Omental fat pad (tissue), 3 donors: ENCODE measurements at regions not wholly inside any gene's neighbourhood (a gene's known extent, or its start where the extent isn't known, plus 50 kb on each side); places are given as distances from the start of the nearest gene placed in this dataset.

Experiments
- ATAC-seq: fragments of 150-250 bp; one replicate; pipeline ENCODE4 v1.9.1; 2016; ENCODE audit warnings: mild to moderate bottlenecking, moderate library complexity; ENCODE audit not compliant: low FRiP score
- DNase-seq: peaks from one replicate; pipeline ENCODE4 v3.0.0-alpha.2; 2019; ENCODE audit warnings: low spot score
- CTCF ChIP-seq, 3 donors: fragments of 450-650 bp; IDR thresholded peaks; one replicate each; pipeline ENCODE4 v1.5.1; 2016 to 2017; ENCODE audit warnings: antibody characterized with exemption in 3 of 3, mild to moderate bottlenecking in 3 of 3, moderate library complexity in 2 of 3

- TF ChIP-seq CTCF (IDR thresholded peaks at IDR 0.05): no peak
- DNase-seq: no peak
These were observed 120.3 kb upstream of the SLC6A11 start for GRCh38 chr3:10695595-10696285.

GRCh38 chr3:10697918-10698317 lies 118.1 kb upstream of the SLC6A11 start:
- no peak for TF ChIP-seq CTCF (IDR thresholded peaks at IDR 0.05)
- DNase-seq (no peak), ATAC-seq (no peak)

More at GRCh38 chr3:10695595-10696285, 120.3 kb upstream of the SLC6A11 start:
- ATAC-seq: peak; percentile 63

- DNase-seq (no peak), ATAC-seq (no peak)
- no peak for TF ChIP-seq CTCF (IDR thresholded peaks at IDR 0.05)
These were observed 115.2 kb upstream of the SLC6A11 start for GRCh38 chr3:10700821-10701220.

GRCh38 chr3:10702961-10703740 lies 112.9 kb upstream of the SLC6A11 start:
- no peak for TF ChIP-seq CTCF (IDR thresholded peaks at IDR 0.05)
- ATAC-seq (no peak), DNase-seq (no peak)

- ATAC-seq (no peak), DNase-seq (no peak)
- TF ChIP-seq CTCF (IDR thresholded peaks at IDR 0.05): no peak
These were observed 112.2 kb upstream of the SLC6A11 start for GRCh38 chr3:10703875-10704274.

GRCh38 chr3:10706156-10706739 lies 109.8 kb upstream of the SLC6A11 start:
- TF ChIP-seq CTCF (IDR thresholded peaks at IDR 0.05): no peak
- ATAC-seq: no peak
- no peak for DNase-seq
